DMS 273 (cell line): ENCODE measurements at regions not wholly inside any gene's neighbourhood (a gene's known extent, or its start where the extent isn't known, plus 50 kb on each side); places are given as distances from the start of the nearest gene placed in this dataset.
"Not testable (repeated sequence)": the region's sequence is repeated elsewhere in the genome, so short reads cannot be mapped to it uniquely, and the experiment has no call there.

Source experiments
- DNase-seq: peaks from one replicate; lab custom pipeline; 2025; ENCODE audit not compliant: unreplicated experiment; lab: John Stamatoyannopoulos, UW

DNA sequence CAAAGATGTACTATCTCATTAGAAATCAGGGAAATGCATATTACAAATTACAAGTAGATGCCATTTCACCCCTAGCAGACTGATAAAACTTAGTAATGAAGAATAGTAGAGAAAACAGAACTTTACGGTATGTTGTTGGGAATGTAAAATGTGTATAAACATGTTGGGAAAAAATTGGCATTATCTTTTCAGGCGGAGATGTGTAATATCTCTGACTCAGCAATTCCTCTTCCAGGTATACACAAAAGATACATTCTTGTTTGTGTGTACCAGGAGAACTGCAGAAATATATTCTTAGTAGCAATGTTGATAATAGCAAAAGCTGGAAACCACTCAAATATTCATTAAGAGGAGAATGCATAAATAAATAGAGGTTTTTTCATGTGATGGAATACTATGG, 204.5 kb downstream of the LPIN1 start:
- DNase-seq: no peak

- DNase-seq: not testable (repeated sequence)
Measured at GRCh38 chr2:11951492-11951891, 205.1 kb downstream of the LPIN1 start.

DNA sequence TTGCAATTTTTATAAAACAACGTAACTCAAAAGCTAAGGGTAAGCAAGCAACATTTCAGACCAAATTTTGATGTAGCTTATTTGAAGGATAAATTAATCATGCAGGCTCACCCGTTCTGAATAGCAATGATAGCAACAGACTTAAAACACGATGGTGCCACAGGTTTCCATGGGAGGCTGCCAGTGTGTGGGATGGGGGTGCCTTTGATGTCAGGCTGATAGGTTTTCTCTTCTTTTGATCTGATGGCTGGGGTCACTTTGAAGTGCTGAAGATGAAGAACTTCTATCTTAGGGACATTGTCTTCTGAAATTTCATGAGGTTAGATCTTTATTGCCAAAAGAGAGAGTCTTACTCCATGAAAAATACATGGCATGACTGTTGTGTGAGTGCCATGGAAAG, 206.8 kb downstream of the LPIN1 start:
- DNase-seq: no peak

DNA sequence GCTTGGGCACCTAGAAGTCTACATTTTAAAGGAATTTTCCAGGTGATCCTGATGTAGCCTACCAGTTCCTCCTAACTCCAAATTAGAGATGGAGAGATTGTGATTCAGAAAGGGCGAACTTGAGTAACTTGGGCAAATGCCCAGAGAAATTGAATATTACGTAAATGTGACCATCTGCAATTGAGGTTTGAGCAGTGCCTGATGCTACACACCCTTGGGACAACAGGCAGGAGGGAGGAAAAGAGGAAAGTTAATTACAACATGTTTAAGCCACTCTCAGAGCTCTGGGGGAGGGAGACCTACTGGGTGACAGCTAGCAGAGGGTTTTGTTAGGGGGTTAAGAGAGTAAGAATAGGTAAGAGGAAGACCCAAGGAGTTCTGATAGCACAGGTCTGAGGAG, 208.9 kb downstream of the LPIN1 start:
- DNase-seq: peak; percentile 93

- peak; percentile 63 for DNase-seq
Measured at GRCh38 chr2:11955884-11956291, 209.5 kb downstream of the LPIN1 start.

DNA sequence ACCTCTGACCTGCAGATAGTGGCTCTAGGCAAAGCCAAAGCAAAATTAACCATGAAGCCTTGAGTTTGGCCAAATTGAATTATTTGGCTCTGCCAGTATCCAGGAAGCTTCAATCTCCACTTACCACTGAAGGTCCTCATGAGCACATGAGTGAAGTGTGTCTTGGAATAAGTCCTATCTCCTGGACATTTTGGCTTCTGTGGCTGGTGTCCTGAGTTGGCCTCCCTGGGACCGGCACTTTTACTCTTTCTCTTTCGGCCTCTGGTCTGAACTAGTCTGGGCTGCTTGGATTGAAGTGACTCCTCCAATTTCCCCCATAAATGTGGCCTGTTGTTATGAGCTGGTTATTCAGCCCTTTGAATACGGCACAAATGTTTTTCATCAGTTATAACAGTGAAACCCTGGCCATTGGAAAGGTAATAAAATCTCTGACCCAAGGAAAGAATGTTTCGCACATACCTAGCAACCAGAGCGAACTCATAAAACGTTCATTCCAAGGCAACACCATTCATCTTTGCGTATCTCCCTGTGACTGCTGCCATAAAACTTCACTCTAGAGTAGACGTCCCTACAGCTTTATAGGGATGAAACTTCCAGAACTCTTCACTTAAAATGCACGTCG, 216.4 kb downstream of the LPIN1 start:
- DNase-seq: no peak

- DNase-seq: peak; percentile 22
Measured at GRCh38 chr2:11963966-11964365, 217.5 kb downstream of the LPIN1 start.

GRCh38 chr2:11967946-11968465, 221.6 kb downstream of the LPIN1 start:
- peak; percentile 84 for DNase-seq

GRCh38 chr2:11968521-11968920, 222.1 kb downstream of the LPIN1 start:
- peak; percentile 55 for DNase-seq

DNA sequence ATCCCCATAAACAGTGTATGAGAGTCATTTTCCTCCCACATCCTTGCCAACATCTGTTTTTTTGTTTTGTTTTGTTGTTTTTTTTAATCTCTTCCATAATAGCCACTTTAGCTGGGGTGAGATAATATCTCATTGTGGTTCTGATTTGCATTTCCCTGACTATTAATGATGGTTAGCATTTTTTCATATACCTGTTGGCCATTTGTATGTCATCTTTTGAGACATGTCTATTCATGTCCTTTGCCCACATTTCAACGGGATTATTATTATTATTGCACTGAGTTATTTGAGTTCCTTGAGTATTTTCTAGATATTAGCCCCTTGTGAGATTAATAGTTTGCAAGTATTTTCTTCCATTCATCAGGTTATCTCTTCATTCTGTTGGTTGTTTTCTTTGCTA, 223.3 kb downstream of the LPIN1 start:
- no peak for DNase-seq

DNA sequence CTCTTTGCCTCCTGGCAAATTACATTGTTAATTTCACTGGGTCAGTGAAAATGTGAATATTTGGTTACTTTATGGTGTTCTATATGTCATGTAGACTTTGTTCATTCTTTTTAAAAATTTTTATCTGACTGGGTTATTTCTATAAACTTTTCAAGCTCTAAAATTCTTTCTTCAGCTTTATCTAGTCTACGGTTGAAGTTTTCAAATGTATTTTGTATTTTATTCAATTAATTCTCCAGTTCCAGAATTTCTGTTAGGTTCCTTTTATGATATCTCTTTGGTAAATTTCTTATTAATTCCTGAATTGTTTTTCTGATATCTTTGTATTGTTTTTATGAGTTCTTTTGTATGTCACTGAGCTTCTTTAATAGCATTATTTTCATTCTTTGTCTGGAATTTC, 228.1 kb downstream of the LPIN1 start:
- peak; percentile 11 for DNase-seq

DNA sequence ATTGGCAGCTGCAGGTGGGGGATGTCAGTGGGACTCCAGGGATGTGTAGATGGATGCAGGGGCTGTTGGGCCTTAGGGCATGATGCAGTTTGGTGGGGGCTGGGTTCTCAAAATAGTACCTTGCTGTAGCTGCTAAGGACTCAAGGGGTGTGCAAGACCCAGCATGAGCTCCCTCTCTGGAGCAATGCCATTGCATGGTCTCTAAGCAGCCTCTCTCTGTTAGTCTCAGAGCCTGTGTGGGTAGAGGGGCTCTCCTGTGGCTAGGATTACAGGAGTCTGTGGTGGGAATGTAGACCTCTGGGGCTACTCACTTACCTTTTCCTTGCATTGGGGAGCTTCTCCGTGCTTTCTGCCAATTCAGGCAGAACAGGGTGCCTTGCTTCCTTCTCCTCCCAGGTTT, 228.9 kb downstream of the LPIN1 start:
- DNase-seq: no peak

DNA sequence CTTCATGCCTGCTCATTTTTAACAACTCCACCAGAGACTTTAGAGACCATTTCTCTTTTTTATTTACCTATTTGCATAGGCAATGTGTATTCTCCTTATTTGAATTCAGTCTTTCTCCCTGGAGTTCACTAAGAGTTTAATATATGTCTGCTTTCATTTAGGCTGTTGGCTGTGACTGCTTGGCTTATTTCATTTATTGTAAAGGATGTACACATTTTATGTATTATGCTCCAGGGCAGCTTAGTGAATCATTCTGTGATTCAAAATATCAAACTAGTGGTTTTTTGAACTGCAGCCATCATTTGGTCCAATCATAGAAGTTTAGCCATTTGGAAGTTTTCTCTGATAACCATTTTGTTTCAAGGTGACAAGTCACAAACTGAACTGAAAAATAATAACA, 229.6 kb downstream of the LPIN1 start:
- no peak for DNase-seq

GRCh38 chr2:11977766-11978524, 231.5 kb downstream of the LPIN1 start:
- DNase-seq: no peak

GRCh38 chr2:11980809-11981208, 234.4 kb downstream of the LPIN1 start:
- DNase-seq: no peak

DNA sequence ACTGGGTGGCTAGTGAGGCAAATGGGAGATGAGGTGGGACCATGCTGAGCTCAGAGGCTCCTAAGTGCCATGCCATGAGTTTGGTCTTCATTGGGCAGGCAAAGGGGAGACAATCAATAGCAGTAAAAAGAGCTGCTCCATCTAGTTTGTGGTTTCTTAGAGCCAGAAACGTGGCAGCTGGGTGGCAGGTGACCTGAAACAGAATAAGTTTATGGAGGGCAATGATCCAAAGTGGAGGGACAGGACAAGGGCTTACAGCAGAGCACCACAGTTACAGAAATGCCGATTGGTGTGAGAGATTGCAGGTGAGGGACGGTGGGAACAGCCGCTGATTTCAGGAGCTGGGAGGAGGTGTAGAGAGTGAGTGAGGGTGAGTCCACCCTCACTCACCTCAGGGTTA, 237.0 kb downstream of the LPIN1 start:
- DNase-seq: no peak

GRCh38 chr2:11983870-11984269, 237.4 kb downstream of the LPIN1 start:
- no peak for DNase-seq

DNA sequence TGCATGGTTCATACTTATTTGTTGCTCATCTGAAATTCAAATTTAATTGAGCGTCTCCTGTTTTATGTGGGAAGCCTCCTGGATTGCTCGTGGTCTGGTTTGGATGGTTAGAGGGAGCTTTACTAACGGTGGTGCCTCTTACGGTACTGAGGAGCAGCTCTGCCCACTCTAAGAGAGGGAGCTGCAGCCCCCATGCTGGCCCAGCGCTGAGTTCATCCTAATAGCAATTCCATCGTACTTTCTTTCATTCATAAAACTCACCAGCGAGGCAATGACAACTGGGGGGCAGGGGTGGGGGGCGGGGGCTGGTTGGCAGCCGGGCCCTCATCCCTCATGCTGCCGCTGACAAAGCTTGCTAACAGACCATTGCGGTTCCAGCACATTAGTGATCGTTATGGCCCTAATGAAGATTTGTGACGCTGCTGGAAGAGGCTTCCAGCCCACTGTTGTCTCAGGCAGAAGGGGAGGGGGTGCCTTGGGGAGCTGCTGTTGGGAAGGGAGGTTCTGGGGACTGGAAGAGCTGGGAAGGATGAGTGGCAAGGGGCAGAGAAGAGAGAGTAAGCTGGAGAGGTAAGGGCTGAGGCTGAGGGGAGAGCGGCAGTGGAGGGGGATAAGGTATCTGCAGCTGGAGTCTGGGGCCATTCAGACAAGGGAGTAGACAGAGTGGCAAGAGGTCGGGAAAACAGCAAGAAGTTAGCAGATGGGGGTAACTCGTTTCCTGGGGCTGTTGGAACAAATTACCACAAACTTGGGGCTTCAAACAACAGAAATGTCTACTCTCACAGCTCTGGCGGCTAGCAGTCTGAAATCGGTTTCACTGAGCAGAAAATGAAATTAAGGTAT, 238.1 kb downstream of the LPIN1 start:
- DNase-seq: no peak

DNA sequence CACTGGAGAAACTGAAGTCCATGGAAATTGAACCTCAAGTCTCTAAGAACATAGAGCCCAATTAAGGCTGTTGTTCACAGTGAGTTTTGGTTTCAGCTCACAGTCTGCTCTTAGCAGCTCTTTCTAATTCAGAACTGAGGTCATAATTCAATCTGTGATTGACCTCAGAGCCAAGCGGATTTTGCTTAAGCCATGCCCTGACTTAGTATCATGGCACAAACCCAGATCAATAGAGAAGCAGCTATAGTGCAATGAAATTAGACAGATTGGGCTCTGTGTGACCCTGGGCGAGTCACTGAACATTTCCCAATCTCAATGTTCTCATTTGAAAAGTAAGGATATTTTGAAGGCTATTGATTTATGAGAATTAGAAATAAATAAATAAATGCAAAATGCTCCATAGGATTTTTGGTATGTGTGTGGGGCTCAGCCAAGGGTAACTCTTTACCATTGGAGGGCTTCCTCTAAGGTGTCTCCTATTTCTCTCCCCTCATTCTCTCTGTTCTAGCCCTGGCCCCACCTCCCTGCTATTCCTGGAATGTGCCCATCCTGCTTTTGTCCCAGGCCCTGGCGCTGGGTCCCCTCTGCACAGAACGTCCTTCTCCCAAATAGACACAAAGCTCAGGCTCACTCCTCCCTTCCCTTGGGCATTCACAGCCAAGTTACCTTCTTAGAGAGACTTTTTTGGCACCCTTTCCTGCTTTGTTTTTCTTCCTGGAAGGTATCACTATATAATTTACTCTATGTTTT, 239.6 kb downstream of the LPIN1 start:
- no peak for DNase-seq

DNA sequence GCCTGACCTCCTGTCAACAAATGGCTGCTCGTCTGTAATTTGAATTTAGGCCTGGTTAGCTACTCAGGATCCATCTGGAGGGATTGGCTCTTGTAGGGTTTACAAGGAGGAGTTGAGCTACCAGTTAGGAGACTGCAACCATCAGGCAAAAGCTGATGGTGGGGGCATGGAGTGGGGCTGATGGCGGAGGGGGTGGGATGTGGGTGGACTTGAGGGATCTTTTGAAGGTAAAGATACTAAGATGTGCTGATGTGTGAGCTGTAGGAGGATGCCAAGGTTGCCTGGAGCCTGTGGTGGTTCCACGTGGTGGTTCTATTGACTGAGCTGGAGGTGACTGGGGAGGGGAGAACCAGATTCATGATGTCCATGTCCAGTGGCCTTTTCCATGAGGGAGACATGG, 240.7 kb downstream of the LPIN1 start:
- DNase-seq: no peak
